CD4-positive, CD25-positive, alpha-beta regulatory T cell (primary cell): ENCODE measurements at regions not wholly inside any gene's neighbourhood (a gene's known extent, or its start where the extent isn't known, plus 50 kb on each side); places are given as distances from the start of the nearest gene placed in this dataset.
A peak's percentile ranks its signal among the peaks of the same experiment; 100 is the strongest.

Experiments
- ATAC-seq, 2 donors: fragments of 150-1000 bp; cut with Tn5 transposase; one replicate each; pipeline ENCODE4 v1.10.0; 2021; ENCODE audit warnings: low read depth in 2 of 2, moderate number of reproducible peaks in 2 of 2, moderate library complexity in 1 of 2
- DNase-seq, 3 donors: peaks; one replicate each; pipeline versions ENCODE4 v3.0.0 to v3.0.0-alpha.2; 2012 to 2022; ENCODE audit warnings: mixed read lengths in 1 of 3
- H3K27ac ChIP-seq: one replicate; pipeline ENCODE4 v1.7.0; 2013; ENCODE audit warnings: mild to moderate bottlenecking, low read length; ENCODE audit not compliant: insufficient read depth, poor library complexity, severe bottlenecking
- H3K27me3 ChIP-seq: one replicate; pipeline ENCODE4 v1.7.0; 2013; ENCODE audit warnings: low read length; ENCODE audit not compliant: control insufficient read depth, insufficient read depth
- H3K36me3 ChIP-seq: one replicate; pipeline ENCODE4 v1.7.0; 2013; ENCODE audit warnings: mild to moderate bottlenecking, low read length, moderate library complexity; ENCODE audit not compliant: control insufficient read depth, insufficient read depth
- H3K4me1 ChIP-seq: 2 replicates; pipeline ENCODE4 v1.7.0; 2013; ENCODE audit warnings: mild to moderate bottlenecking, low read length; ENCODE audit not compliant: insufficient read depth, control insufficient read depth, poor library complexity, severe bottlenecking
- H3K4me3 ChIP-seq: one replicate; pipeline ENCODE4 v1.7.0; 2013; ENCODE audit warnings: low read depth, mild to moderate bottlenecking, low read length, moderate library complexity
- H3K9me3 ChIP-seq, 2 experiments: 1 replicate in 1 of 2; 2 replicates in 1 of 2; pipeline ENCODE4 v1.7.0; 2013; ENCODE audit warnings: low read length in 2 of 2, mild to moderate bottlenecking in 1 of 2, moderate library complexity in 1 of 2; ENCODE audit not compliant: control insufficient read depth in 2 of 2
- H3K27ac Mint-ChIP-seq, 3 donors: one replicate each; pipeline ENCODE4 v1.8.0; 2020 to 2022; ENCODE audit warnings: mild to moderate bottlenecking in 3 of 3, mixed read lengths in 3 of 3, moderate library complexity in 2 of 3
- H3K27me3 Mint-ChIP-seq: one replicate; pipeline ENCODE4 v1.8.0; 2022; ENCODE audit warnings: mild to moderate bottlenecking, mixed read lengths
- H3K36me3 Mint-ChIP-seq: one replicate; pipeline ENCODE4 v1.8.0; 2020; ENCODE audit warnings: mixed read lengths
- H3K4me1 Mint-ChIP-seq, 4 donors: one replicate each; pipeline ENCODE4 v1.8.0; 2020 to 2022; ENCODE audit warnings: mixed read lengths in 4 of 4, mild to moderate bottlenecking in 1 of 4
- H3K4me3 Mint-ChIP-seq, 4 donors: one replicate each; pipeline ENCODE4 v1.8.0; 2020 to 2022; ENCODE audit warnings: mild to moderate bottlenecking in 4 of 4, mixed read lengths in 4 of 4, moderate library complexity in 3 of 4
- H3K9me3 Mint-ChIP-seq, 7 donors: one replicate each; pipeline ENCODE4 v1.8.0; 2020 to 2022; ENCODE audit warnings: mixed read lengths in 7 of 7, mild to moderate bottlenecking in 3 of 7, moderate library complexity in 2 of 7

- Mint-ChIP-seq H3K4me1 (no peaks in the 10 kb centered on the region), H3K9me3 (peaks cover 0 to 6% (median 3%) of the 10 kb centered on the region in 7 donors), H3K27ac (no peak overlapping the region), H3K4me3 (no peak overlapping the region), H3K27me3 (no peaks in the 10 kb centered on the region), H3K36me3 (no peaks in the 10 kb centered on the region)
- H3K36me3 ChIP-seq, result no peaks in the 10 kb centered on the region
- H3K4me3 ChIP-seq, result no peak overlapping the region
- no peaks in the 10 kb centered on the region for H3K27me3 ChIP-seq
- H3K27ac ChIP-seq, result no peak overlapping the region
- DNase-seq (no peak), ATAC-seq (no peak)
- no peaks in the 10 kb centered on the region for H3K9me3 ChIP-seq
- no peaks in the 10 kb centered on the region for H3K4me1 ChIP-seq
These were observed 301.9 kb upstream of the DSEL start for GRCh38 chr18:67818432-67818831.

- Histone ChIP-seq H3K27ac (no peak overlapping the region), H3K4me1 (no peaks in the 10 kb centered on the region), H3K27me3 (no peaks in the 10 kb centered on the region), H3K9me3 (no peaks in the 10 kb centered on the region), H3K4me3 (no peak overlapping the region), H3K36me3 (no peaks in the 10 kb centered on the region)
- DNase-seq, result no peak
- H3K4me1 Mint-ChIP-seq, result no peaks in the 10 kb centered on the region
- H3K9me3 Mint-ChIP-seq, result peaks cover 1 to 6% (median 3%) of the 10 kb centered on the region in 7 donors
- H3K27ac Mint-ChIP-seq, result no peak overlapping the region
- H3K36me3 Mint-ChIP-seq, result no peaks in the 10 kb centered on the region
- no peak overlapping the region for H3K4me3 Mint-ChIP-seq
- H3K27me3 Mint-ChIP-seq, result no peaks in the 10 kb centered on the region
- ATAC-seq, result no peak
These were observed 298.8 kb upstream of the DSEL start for GRCh38 chr18:67815280-67815679.

GRCh38 chr18:67813380-67814028 is 297.0 kb upstream of the DSEL start:
- no peaks in the 10 kb centered on the region for H3K27me3 ChIP-seq
- Mint-ChIP-seq H3K9me3 (peaks cover 0 to 12% (median 3%) of the 10 kb centered on the region in 7 donors), H3K4me3 (no peak overlapping the region), H3K36me3 (no peaks in the 10 kb centered on the region), H3K4me1 (no peaks in the 10 kb centered on the region), H3K27me3 (no peaks in the 10 kb centered on the region), H3K27ac (no peak overlapping the region)
- H3K4me3 ChIP-seq, result no peak overlapping the region
- DNase-seq (no peak), ATAC-seq (no peak)
- no peaks in the 10 kb centered on the region for H3K36me3 ChIP-seq
- H3K27ac ChIP-seq, result no peak overlapping the region
- H3K9me3 ChIP-seq, result peaks cover 0 to 3% of the 10 kb centered on the region in 2 experiments
- H3K4me1 ChIP-seq, result no peaks in the 10 kb centered on the region

- Mint-ChIP-seq H3K36me3 (no peaks in the 10 kb centered on the region), H3K4me3 (no peak overlapping the region), H3K27me3 (no peaks in the 10 kb centered on the region), H3K9me3 (peaks cover 2 to 25% (median 9%) of the 10 kb centered on the region in 7 donors), H3K4me1 (no peaks in the 10 kb centered on the region), H3K27ac (no peak overlapping the region)
- Histone ChIP-seq H3K9me3 (peaks cover 0 to 3% of the 10 kb centered on the region in 2 experiments), H3K4me1 (no peaks in the 10 kb centered on the region), H3K27ac (no peak overlapping the region), H3K36me3 (no peaks in the 10 kb centered on the region), H3K4me3 (no peak overlapping the region), H3K27me3 (no peaks in the 10 kb centered on the region)
- ATAC-seq (no peak), DNase-seq (no peak)
These were observed 288.7 kb upstream of the DSEL start for GRCh38 chr18:67805261-67805660.

- Histone ChIP-seq H3K4me1 (no peaks in the 10 kb centered on the region), H3K9me3 (no peaks in the 10 kb centered on the region), H3K36me3 (no peaks in the 10 kb centered on the region), H3K27ac (no peak overlapping the region), H3K27me3 (no peaks in the 10 kb centered on the region), H3K4me3 (no peak overlapping the region)
- no peak for ATAC-seq
- Mint-ChIP-seq H3K27me3 (no peaks in the 10 kb centered on the region), H3K4me1 (peaks cover 0 to 1% (median 0%) of the 10 kb centered on the region in 4 donors), H3K4me3 (no peak overlapping the region), H3K27ac (peak overlapping the region in 1 of 3 donors; percentile 80), H3K36me3 (no peaks in the 10 kb centered on the region), H3K9me3 (peaks cover 1 to 8% (median 3%) of the 10 kb centered on the region in 7 donors)
- no peak for DNase-seq
These were observed 278.0 kb upstream of the DSEL start for GRCh38 chr18:67794521-67794920.

GRCh38 chr18:67790527-67790926 is 274.0 kb upstream of the DSEL start:
- Mint-ChIP-seq H3K4me1 (peaks cover 0 to 6% (median 0%) of the 10 kb centered on the region in 4 donors), H3K27me3 (no peaks in the 10 kb centered on the region), H3K36me3 (no peaks in the 10 kb centered on the region), H3K27ac (no peak overlapping the region), H3K9me3 (peaks cover under 1 to 10% (median 6%) of the 10 kb centered on the region in 7 donors), H3K4me3 (no peak overlapping the region)
- no peak for ATAC-seq
- H3K9me3 ChIP-seq, result no peaks in the 10 kb centered on the region
- DNase-seq, result no peak
- H3K27ac ChIP-seq, result no peak overlapping the region
- no peaks in the 10 kb centered on the region for H3K36me3 ChIP-seq
- no peaks in the 10 kb centered on the region for H3K4me1 ChIP-seq
- no peaks in the 10 kb centered on the region for H3K27me3 ChIP-seq
- H3K4me3 ChIP-seq, result no peak overlapping the region

- H3K4me3 Mint-ChIP-seq, result no peak overlapping the region
- DNase-seq (no peak), ATAC-seq (no peak)
- no peak overlapping the region for H3K27ac ChIP-seq
- no peaks in the 10 kb centered on the region for H3K36me3 ChIP-seq
- H3K4me1 Mint-ChIP-seq, result peaks cover 0 to 6% (median 0%) of the 10 kb centered on the region in 4 donors
- H3K27me3 Mint-ChIP-seq, result no peaks in the 10 kb centered on the region
- no peaks in the 10 kb centered on the region for H3K36me3 Mint-ChIP-seq
- H3K27ac Mint-ChIP-seq, result no peak overlapping the region
- no peaks in the 10 kb centered on the region for H3K4me1 ChIP-seq
- H3K9me3 Mint-ChIP-seq, result peaks cover 3 to 10% (median 6%) of the 10 kb centered on the region in 7 donors
- H3K27me3 ChIP-seq, result no peaks in the 10 kb centered on the region
- no peak overlapping the region for H3K4me3 ChIP-seq
- no peaks in the 10 kb centered on the region for H3K9me3 ChIP-seq
These were observed 272.6 kb upstream of the DSEL start for GRCh38 chr18:67789165-67789545.
